HG03064 (cell line): ENCODE measurements at regions not wholly inside any gene's neighbourhood (a gene's known extent, or its start where the extent isn't known, plus 50 kb on each side); places are given as distances from the start of the nearest gene placed in this dataset.
"Not testable (repeated sequence)": the region's sequence is repeated elsewhere in the genome, so short reads cannot be mapped to it uniquely, and the experiment has no call there.

Source experiments
- ATAC-seq: cut with Tn5 transposase; IDR thresholded peaks from one replicate; pipeline ENCODE4 v1.9.1; 2021; ENCODE audit warnings: low read depth; ENCODE audit not compliant: unreplicated experiment

DNA sequence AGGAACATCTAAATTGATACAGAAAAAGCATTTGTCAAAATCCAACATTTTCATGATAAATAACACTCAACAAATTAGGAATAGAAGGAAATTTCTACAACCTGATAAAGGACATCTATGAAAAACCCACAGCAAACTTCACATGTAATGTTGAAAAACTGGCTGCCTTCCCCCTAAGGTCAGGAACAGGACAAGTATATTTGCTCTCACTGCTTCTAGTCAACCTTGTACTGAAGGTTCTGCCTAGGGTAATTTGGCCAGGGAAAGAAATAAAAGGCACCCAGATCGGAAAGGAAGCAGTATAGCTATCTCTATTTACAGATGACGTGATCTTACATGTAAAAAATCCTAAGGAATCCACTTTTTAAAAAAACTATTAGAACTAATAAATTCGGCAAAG lies 97.1 kb upstream of the USP9X start:
- ATAC-seq, result no peak

DNA sequence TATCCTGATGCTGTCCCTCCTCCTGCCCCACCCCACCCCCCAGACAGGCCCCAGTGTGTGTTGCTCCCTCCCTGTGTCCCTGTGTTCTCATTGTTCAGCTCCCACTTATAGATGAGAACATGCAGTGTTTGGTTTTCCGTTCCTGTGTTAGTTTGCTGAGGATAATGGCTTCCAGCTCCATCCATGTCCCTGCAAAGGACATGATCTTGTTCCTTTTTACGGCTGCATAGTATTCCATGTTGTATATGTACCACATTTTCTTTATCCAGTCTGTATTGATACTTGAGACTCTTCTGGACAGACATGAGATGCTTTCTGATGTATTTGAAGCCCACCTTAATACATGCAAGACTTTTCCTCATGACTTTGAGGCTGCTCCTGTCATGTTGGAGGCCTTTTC lies 91.8 kb upstream of the USP9X start:
- not testable (repeated sequence) for ATAC-seq

- ATAC-seq, result no peak
Observed at GRCh38 chrX:40996886-40997530, 88.2 kb upstream of the USP9X start.

- no peak for ATAC-seq
Observed at GRCh38 chrX:40998123-40998522, 87.1 kb upstream of the USP9X start.

- ATAC-seq, result no peak
Observed at GRCh38 chrX:41001327-41001726, 83.9 kb upstream of the USP9X start.

DNA sequence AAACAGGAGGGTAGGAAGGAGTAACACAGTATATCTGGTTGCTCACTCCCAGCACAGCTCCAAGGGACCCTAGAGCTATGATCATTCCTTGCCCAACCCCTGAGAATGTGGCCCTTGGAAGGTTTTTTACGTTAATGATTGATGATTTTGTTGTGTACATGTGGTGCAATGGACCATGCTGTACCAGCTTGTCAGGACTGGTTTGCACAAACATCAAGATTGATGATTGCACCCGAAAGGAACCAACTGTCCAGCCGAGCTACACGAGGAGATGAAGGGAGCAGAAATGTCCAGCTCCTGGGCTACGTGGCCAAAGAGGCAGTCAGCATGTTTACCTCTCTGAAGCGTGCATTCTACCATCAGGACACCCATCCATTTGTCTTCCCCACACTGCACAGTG lies 83.2 kb upstream of the USP9X start:
- no peak for ATAC-seq

- ATAC-seq, result no peak
Observed at GRCh38 chrX:41003506-41004270, 81.6 kb upstream of the USP9X start.

- no peak for ATAC-seq
Observed at GRCh38 chrX:41005445-41005992, 79.7 kb upstream of the USP9X start.

DNA sequence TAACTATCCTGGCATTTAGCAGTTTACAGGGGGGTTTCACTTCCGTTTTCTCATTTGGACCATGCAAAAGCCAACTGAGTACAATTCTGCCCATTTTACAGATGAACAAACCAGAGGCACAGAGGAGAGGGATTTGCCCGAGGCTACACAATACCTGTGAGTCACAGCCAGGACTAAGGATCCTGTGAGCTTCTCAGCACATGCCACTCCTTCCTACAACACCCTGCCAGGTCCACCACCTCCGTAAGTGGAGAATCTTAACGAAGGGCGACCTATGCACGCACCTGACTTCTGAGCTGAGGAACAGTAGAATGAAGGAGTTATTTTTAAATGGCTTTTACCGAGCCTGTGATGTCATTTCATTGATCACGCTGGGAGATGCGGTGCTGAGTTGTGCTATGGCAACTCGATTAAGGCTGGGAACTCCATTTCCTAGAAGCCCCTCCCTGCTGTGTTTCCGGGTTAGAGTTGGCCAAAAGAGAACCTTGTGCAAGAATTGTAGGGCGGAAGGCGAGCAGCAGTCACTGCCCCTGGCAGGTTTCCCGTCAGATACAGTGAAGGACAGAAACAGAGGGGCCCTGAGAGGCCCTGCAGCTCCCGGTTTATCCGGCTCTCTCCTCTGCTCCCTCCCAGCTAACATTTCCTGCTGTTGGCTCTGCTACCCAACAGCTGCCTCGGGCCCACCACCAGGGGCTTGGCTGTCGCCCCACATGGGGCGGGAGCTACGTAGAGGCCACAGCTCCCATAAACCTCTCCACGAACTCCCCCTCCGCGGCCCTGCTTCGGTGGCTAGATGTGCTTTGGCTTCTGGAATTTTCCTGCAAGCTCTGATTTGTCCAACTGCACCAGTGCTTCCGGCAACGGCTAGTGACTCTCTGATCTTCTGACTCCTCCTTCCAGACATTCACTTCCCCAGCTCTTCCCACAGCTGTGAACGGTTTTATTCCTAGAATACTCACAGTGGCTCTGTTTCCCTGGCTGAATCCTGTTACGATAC lies 75.1 kb upstream of the USP9X start:
- no peak for ATAC-seq

DNA sequence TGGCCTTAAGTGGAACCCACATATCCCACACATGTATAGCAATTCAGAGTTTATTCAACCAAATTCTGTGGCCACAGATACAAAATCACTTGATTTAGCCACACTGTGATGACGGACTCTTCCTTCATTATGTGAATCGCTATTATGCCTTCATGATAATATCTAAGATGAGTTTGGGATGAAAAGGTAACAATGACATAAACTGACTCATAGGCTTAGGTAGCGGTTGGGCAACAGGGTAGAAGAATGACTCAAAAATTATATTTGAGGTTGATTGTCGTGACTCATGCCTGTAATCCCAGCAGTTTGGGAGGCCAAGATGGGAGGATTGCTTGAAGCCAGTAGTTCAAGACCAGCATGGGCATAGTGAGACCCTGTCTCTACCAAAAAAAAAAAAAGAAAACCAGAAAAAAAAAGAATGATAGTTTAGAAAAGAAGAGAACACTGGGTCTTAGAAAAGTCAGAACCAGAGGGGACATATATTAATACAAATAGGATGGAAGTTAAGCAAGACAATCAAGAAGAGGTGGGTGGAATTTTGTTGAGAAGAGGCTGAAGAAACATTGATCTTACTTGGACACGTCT lies 70.4 kb upstream of the USP9X start:
- ATAC-seq, result no peak

DNA sequence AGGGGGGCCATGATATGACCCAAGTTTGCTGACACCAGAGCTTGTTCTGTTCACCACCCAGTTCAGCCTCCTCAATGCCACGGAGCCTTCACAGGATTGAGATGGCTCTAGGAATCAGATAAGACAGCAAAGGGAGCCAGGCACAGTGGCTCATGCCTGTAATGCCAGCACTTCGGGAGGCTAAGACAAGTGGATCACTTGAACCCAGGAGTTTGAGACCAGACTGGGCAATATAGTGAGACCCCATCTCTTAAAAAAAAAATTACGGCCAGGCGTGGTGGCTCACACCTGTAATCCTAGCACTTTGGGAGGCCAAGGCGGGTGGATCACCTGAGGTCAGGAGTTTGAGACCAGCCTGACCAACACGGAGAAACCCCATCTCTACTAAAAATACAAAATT lies 67.5 kb upstream of the USP9X start:
- not testable (repeated sequence) for ATAC-seq

DNA sequence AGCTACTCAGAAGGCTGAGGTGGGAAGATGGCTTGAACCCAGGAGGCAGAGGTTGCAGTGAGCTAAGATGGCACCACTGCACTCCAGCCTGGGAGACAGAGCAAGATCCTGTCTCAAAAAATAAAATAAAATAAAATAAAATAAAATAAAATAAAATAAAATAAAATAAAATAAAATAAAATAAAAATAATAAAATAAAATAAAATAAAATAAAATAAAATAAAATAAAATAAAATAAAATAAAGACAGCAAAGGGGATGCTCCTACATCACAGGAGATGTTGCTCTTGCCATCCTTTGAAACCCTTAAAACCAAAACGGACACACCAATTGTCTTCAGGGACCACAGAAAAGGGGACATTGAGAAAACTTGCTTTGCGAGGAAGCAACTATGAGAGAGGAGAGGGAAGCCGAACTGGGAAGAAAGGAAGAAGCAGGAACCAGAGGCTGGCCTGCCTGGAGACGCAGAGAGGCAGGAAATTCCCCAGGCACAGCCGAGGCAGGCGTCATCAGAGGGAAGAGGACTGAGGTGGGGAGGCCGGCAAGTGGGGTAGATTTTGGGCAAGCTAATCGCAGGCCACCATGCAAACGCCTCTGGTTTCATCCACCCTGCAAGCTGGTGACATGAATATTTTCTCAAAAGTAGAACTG lies 66.7 kb upstream of the USP9X start:
- ATAC-seq, result not testable (repeated sequence)

GRCh38 chrX:41019041-41019392 lies 66.2 kb upstream of the USP9X start:
- ATAC-seq, result no peak

DNA sequence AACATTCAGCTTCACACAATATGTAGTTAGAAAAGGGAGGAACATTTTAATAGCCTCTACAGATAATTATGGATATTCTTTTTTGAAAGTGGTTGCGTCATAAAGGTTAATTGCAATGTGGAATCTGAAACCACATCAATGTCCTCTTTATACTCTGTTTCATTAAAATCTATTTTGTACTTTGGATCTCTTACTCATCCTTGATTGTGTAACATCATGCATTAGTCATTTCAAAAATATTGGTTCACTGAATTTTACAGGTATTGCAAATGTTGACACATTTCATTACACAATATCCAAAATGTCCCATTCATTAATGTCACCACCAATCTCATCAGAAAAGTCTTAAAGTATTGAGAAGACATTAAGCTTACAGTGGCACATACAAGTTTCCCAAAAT lies 62.7 kb upstream of the USP9X start:
- ATAC-seq, result no peak

DNA sequence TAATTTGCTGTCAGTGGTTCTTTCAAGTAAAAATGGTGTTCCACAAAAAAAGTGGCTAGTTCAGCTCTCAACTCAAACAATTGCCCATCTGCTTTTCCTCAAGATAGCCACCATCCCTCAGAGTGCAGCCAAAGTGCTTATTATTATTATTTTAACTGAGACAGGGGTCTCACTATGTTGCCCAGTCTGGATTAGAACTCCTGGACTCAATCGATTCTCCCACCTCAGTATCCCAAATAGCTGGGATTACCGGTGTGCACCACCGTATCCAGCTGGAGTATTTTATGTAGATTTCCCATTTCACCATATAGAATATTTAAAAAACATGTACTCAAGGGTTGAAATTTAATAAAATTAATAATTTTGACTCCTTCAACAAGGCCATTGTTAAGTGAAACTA lies 62.1 kb upstream of the USP9X start:
- no peak for ATAC-seq

DNA sequence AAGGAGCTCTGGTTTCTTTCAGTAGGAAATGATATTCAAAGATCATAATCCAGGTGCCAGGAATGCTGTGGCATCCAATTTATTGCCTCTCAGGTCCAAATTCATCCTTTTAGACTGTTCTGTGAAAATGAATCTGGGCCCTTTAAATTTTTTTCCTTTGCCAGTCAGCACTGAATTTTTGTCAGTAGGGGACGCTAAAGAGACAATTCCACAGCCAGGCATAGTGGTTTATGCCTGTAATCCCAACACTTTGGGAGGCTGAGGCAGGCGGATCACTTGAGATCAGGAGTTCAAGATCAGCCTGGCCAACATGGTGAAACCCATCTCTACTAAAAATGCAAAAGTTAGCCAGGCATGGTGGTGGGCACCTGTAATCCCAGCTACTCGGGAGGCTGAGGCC lies 60.9 kb upstream of the USP9X start:
- not testable (repeated sequence) for ATAC-seq

GRCh38 chrX:41024755-41025154 lies 60.5 kb upstream of the USP9X start:
- ATAC-seq, result no peak

DNA sequence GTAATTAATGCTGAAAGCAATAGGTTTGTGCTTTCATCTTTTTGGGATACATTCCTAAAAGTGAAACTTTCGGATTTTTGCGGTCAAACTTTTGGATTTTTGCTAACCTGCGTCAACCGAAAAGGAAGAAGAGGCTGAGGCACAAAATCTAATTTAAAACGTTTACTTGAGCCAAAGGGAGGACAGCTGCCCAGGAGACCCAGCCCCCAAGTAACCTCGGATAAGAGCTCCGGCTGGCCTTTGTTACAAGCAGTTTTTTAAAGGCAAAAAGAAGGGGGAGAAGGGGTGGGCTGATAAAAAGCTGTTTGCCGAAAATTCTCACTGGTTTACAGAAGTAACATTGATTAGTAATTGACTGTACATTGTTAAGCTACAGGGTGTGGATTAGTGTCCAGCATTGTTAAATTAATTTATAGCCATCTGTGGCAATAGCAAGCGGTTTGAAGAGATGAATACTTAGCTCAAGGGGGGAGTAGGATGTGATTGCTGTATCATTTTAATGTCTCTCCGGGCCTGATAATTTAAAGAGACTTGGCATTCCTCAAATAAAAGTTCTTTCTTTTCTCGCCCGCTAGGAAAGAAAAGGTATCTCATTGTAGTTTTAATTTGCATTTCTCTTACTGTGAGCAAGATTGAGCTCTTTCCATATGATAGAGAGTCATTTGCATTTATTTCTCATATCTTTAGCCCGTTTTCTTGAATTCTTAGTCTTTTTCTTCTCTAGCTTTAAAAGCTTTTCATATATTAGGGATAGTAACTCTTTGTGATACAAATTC lies 59.1 kb upstream of the USP9X start:
- no peak for ATAC-seq

DNA sequence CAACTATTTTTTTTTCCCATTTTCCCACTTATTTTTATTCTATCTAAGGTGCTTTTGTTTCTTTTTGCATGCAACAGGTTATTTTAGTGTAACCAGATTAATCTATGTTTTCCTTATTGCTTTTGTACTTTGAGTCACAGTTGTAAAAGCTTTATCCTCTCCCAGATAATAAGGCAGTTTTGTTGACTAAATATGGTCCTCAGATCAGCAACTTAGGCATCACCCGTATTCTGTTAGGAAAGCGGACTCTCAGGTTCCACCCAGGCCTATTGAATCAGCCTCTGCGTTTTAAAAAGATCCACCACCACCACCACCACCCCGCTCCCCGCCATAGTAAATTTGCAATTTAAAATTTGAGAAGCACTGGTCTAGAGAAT lies 58.6 kb upstream of the USP9X start:
- no peak for ATAC-seq
